ENCODE measurements at regions not wholly inside any gene's neighbourhood (a gene's known extent, or its start where the extent isn't known, plus 50 kb on each side); places are given as distances from the start of the nearest gene placed in this dataset.

DNA sequence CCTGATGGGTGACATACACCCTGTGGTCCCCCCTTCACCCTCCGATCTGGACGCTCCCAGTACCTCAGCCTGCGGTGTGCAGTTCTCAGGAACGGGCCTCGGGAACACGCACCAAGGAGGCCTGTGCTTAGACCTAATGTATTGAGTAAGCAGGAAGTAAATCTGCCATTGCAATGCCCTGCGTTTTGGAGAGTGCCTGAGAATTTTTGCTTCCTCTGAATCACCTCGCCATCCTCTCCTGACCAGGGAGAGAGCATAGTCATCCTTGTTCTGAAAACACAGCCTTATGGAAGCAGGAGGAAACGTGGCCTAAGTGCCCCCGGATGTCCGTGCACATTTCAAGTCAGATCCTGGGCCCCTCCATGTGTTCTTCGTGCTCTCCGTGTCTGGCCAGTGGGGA lies 272.2 kb downstream of the NDUFA10 start:
- Histone ChIP-seq H3K4me3 (replicated peaks; ENCODE audit: insufficient read depth, low read length) (no peak overlapping the region), H3K27me3 (ENCODE audit: insufficient read depth, poor library complexity, severe bottlenecking) (no peaks in the 10 kb centered on the region), H3K27ac (replicated peaks) (no peak overlapping the region)
- TF ChIP-seq, protein P1, sequence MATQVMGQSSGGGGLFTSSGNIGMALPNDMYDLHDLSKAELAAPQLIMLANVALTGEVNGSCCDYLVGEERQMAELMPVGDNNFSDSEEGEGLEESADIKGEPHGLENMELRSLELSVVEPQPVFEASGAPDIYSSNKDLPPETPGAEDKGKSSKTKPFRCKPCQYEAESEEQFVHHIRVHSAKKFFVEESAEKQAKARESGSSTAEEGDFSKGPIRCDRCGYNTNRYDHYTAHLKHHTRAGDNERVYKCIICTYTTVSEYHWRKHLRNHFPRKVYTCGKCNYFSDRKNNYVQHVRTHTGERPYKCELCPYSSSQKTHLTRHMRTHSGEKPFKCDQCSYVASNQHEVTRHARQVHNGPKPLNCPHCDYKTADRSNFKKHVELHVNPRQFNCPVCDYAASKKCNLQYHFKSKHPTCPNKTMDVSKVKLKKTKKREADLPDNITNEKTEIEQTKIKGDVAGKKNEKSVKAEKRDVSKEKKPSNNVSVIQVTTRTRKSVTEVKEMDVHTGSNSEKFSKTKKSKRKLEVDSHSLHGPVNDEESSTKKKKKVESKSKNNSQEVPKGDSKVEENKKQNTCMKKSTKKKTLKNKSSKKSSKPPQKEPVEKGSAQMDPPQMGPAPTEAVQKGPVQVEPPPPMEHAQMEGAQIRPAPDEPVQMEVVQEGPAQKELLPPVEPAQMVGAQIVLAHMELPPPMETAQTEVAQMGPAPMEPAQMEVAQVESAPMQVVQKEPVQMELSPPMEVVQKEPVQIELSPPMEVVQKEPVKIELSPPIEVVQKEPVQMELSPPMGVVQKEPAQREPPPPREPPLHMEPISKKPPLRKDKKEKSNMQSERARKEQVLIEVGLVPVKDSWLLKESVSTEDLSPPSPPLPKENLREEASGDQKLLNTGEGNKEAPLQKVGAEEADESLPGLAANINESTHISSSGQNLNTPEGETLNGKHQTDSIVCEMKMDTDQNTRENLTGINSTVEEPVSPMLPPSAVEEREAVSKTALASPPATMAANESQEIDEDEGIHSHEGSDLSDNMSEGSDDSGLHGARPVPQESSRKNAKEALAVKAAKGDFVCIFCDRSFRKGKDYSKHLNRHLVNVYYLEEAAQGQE (IDR thresholded peaks at IDR 0.05; ENCODE audit: insufficient replicate concordance, low read depth): no peak
- TF ChIP-seq POLR2AphosphoS5 (IDR thresholded peaks at IDR 0.05; ENCODE audit: low read depth): no peak
- TF ChIP-seq GABPA (IDR thresholded peaks at IDR 0.05; ENCODE audit: low read depth): no peak
- TF ChIP-seq, protein P2, sequence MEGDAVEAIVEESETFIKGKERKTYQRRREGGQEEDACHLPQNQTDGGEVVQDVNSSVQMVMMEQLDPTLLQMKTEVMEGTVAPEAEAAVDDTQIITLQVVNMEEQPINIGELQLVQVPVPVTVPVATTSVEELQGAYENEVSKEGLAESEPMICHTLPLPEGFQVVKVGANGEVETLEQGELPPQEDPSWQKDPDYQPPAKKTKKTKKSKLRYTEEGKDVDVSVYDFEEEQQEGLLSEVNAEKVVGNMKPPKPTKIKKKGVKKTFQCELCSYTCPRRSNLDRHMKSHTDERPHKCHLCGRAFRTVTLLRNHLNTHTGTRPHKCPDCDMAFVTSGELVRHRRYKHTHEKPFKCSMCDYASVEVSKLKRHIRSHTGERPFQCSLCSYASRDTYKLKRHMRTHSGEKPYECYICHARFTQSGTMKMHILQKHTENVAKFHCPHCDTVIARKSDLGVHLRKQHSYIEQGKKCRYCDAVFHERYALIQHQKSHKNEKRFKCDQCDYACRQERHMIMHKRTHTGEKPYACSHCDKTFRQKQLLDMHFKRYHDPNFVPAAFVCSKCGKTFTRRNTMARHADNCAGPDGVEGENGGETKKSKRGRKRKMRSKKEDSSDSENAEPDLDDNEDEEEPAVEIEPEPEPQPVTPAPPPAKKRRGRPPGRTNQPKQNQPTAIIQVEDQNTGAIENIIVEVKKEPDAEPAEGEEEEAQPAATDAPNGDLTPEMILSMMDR (IDR thresholded peaks at IDR 0.05; ENCODE audit: insufficient read depth, low read length): no peak
- no peak for TF ChIP-seq SPI1 (IDR thresholded peaks at IDR 0.05; ENCODE audit: borderline replicate concordance, low read depth)
- peak; percentile 22 to 30 for DNase-seq (ENCODE audit: low read depth in 1 of 2, low spot score in 1 of 2)

DNA sequence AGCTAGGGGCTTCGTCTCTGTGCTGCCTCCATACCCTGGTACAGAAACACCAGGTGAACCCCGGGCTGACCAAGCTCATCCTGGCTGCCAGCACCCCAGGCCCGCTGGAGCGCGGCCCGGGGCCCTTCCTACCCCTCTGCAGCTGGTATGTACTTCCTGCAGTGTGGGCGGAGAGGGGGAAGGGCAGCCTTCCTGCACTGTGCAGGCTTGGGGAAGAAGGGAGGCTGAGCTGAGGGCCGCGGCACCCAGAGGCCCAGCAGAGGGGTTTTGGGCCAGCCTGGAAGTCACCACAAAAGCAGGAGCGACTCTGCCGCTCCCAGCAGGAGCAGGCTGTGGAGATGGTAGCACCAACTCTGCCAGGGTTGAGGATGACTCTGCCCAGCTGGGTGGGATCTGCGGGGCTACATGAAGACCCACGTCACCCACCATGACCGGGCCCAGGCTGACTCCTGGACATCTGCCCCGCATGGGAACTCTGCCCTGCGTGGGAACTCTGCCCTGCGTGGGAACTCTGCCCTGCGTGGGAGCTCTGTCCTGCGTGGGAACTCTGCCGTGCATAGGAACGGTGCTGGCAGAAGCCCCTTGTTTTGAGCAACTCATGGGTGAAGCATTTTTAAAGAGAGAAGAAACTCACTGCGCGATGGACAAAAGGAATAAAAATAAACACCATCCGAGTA lies 273.3 kb downstream of the NDUFA10 start:
- Histone ChIP-seq H3K27me3 (ENCODE audit: insufficient read depth, poor library complexity, severe bottlenecking) (peaks cover 2% of the 10 kb centered on the region), H3K27ac (replicated peaks) (peak overlapping the region; percentile 47)
- peak; percentile 79 to 83 for DNase-seq (ENCODE audit: low read depth in 1 of 2, low spot score in 1 of 2)

DNA sequence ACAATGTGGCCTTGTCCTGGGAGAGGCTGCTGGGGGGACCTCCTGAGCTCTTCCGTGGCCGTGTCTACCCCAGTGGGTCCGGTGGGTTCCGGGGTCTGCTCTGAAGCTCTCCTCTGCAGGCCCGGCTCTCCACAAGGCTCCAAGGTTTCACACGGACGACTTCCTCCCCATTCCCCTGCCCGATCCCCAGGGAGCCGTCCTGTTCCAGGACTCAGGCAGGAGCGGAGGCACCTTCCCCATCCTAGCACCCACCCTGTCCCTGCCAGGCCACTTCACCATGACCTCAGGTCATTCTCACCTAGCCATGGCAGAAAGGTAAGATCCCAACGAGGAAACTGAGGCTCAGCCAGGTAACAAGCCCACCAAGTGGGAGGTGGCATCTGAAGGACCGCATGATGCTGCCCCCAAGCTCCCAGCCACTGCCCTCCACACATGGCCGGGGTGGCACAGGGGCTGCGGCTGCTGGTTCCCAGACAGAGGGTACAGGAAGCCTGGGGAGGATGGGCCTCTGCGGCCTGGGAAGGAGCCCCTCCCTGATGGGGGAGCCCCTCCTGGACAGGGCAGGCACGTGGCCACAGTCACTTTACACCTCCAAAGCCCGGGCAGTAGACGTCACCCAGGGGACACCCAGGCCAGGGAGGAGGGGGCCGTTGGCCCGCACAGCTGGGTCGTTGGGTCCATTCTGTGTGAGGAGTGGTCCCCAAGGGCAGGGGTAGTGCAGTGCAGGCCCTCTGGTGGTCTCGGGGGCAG lies 274.0 kb downstream of the NDUFA10 start:
- Histone ChIP-seq H3K27me3 (ENCODE audit: insufficient read depth, poor library complexity, severe bottlenecking) (peaks cover 2% of the 10 kb centered on the region), H3K4me3 (replicated peaks; ENCODE audit: insufficient read depth, low read length) (no peak overlapping the region), H3K27ac (replicated peaks) (peak overlapping the region; percentile 47)
- no peak for DNase-seq (ENCODE audit: low read depth in 1 of 2, low spot score in 1 of 2)
- TF ChIP-seq POLR2AphosphoS5 (IDR thresholded peaks at IDR 0.05; ENCODE audit: low read depth) (no peak), GABPA (IDR thresholded peaks at IDR 0.05; ENCODE audit: low read depth) (no peak), SPI1 (IDR thresholded peaks at IDR 0.05; ENCODE audit: borderline replicate concordance, low read depth) (no peak)
- TF ChIP-seq, protein P1 (IDR thresholded peaks at IDR 0.05; ENCODE audit: insufficient replicate concordance, low read depth): no peak
- TF ChIP-seq, protein P2 (IDR thresholded peaks at IDR 0.05; ENCODE audit: insufficient read depth, low read length): no peak

More for the DNA sequence above, 273.3 kb downstream of the NDUFA10 start:
- peak; percentile 66 for TF ChIP-seq POLR2AphosphoS5 (IDR thresholded peaks at IDR 0.05; ENCODE audit: low read depth)
- TF ChIP-seq, protein P2 (IDR thresholded peaks at IDR 0.05; ENCODE audit: insufficient read depth, low read length): no peak
- no peak for TF ChIP-seq SPI1 (IDR thresholded peaks at IDR 0.05; ENCODE audit: borderline replicate concordance, low read depth)
- TF ChIP-seq, protein P1 (IDR thresholded peaks at IDR 0.05; ENCODE audit: insufficient replicate concordance, low read depth): peak; percentile 14
- TF ChIP-seq GABPA (IDR thresholded peaks at IDR 0.05; ENCODE audit: low read depth): no peak; the same call in 1 of the 2 replicates
- no peak overlapping the region for H3K4me3 ChIP-seq (replicated peaks; ENCODE audit: insufficient read depth, low read length)
